Spleen (tissue), 7 donors: ENCODE measurements at regions not wholly inside any gene's neighbourhood (a gene's known extent, or its start where the extent isn't known, plus 50 kb on each side); places are given as distances from the start of the nearest gene placed in this dataset.

Experiments
- CTCF ChIP-seq, 11 experiments: fragments of 200-600 bp in 7 of 11; fragments of 450-650 bp in 4 of 11; sonication (generic) in 4 of 11; IDR thresholded peaks in 8 of 11; conservative IDR thresholded peaks in 3 of 11; 1 replicate in 7 of 11; 2 replicates in 4 of 11; pipeline versions ENCODE4 v1.4.0 to v1.8.0; 2016 to 2021; ENCODE audit warnings: antibody characterized with exemption in 11 of 11, inconsistent platforms in 4 of 11, mild to moderate bottlenecking in 1 of 11
- POLR2A ChIP-seq, 3 donors: fragments of 450-650 bp; IDR thresholded peaks; one replicate each; pipeline ENCODE4 v1.5.1; 2017; ENCODE audit warnings: antibody characterized with exemption in 3 of 3, mild to moderate bottlenecking in 1 of 3
- POLR2AphosphoS5 ChIP-seq, 3 donors: sonication (generic); formaldehyde crosslinking; IDR thresholded peaks; one replicate each; pipeline ENCODE4 v1.5.1; 2017; ENCODE audit warnings: antibody characterized with exemption in 3 of 3
- donor health status: DM: no; HTN: no; CAD: no; lungs with moderate emphysema.
- donor health status: DM: no; HTN: no; CAD: no.
- donor health status: DM: no; HTN: no; CAD: no.

GRCh38 chr6:80622641-80623040 is 516.2 kb downstream of the BCKDHB start:
- TF ChIP-seq POLR2AphosphoS5 (IDR thresholded peaks at IDR 0.05) (no peak), CTCF (IDR thresholded peaks at IDR 0.05 in 8 of 11, conservative IDR thresholded peaks at IDR 0.05 in 3 of 11) (no peak), POLR2A (IDR thresholded peaks at IDR 0.05) (no peak)
